ENCODE measurements at regions not wholly inside any gene's neighbourhood (a gene's known extent, or its start where the extent isn't known, plus 50 kb on each side); places are given as distances from the start of the nearest gene placed in this dataset.

- Histone ChIP-seq H3K27me3 (ENCODE audit: control insufficient read depth, insufficient read depth, low read length) (no peaks in the 10 kb centered on the region), H3K27ac (ENCODE audit: low read depth, low read length) (no peak overlapping the region), H3K4me3 (ENCODE audit: low read depth, low read length) (no peak overlapping the region), H3K9me3 (ENCODE audit: control insufficient read depth, insufficient read depth, low read length) (peaks cover 20% of the 10 kb centered on the region)
- TF ChIP-seq, protein P1, sequence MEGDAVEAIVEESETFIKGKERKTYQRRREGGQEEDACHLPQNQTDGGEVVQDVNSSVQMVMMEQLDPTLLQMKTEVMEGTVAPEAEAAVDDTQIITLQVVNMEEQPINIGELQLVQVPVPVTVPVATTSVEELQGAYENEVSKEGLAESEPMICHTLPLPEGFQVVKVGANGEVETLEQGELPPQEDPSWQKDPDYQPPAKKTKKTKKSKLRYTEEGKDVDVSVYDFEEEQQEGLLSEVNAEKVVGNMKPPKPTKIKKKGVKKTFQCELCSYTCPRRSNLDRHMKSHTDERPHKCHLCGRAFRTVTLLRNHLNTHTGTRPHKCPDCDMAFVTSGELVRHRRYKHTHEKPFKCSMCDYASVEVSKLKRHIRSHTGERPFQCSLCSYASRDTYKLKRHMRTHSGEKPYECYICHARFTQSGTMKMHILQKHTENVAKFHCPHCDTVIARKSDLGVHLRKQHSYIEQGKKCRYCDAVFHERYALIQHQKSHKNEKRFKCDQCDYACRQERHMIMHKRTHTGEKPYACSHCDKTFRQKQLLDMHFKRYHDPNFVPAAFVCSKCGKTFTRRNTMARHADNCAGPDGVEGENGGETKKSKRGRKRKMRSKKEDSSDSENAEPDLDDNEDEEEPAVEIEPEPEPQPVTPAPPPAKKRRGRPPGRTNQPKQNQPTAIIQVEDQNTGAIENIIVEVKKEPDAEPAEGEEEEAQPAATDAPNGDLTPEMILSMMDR (IDR thresholded peaks at IDR 0.05; ENCODE audit: low read depth, low read length): no peak
- no peak for DNase-seq (ENCODE audit: low read depth, low spot score)
- ChIA-PET POLR2A (no interaction called here), CTCF (no interaction called here)
Observed at GRCh38 chr10:129170812-129171211, 296.2 kb upstream of the MGMT start.

GRCh38 chr10:129171812-129172211 is 295.2 kb upstream of the MGMT start:
- DNase-seq (ENCODE audit: low read depth, low spot score): no peak
- Histone ChIP-seq H3K27ac (ENCODE audit: low read depth, low read length) (no peak overlapping the region), H3K9me3 (ENCODE audit: control insufficient read depth, insufficient read depth, low read length) (peaks cover 17% of the 10 kb centered on the region), H3K4me3 (ENCODE audit: low read depth, low read length) (no peak overlapping the region), H3K27me3 (ENCODE audit: control insufficient read depth, insufficient read depth, low read length) (no peaks in the 10 kb centered on the region)
- POLR2A ChIA-PET: no interaction called here
- CTCF ChIA-PET: no interaction called here
- TF ChIP-seq, protein P1 (IDR thresholded peaks at IDR 0.05; ENCODE audit: low read depth, low read length): no peak

- Histone ChIP-seq H3K27ac (ENCODE audit: low read depth, low read length) (no peak overlapping the region), H3K4me3 (ENCODE audit: low read depth, low read length) (no peak overlapping the region), H3K9me3 (ENCODE audit: control insufficient read depth, insufficient read depth, low read length) (peaks cover 22% of the 10 kb centered on the region), H3K27me3 (ENCODE audit: control insufficient read depth, insufficient read depth, low read length) (no peaks in the 10 kb centered on the region)
- ChIA-PET CTCF (no interaction called here), POLR2A (no interaction called here)
- no peak for DNase-seq (ENCODE audit: low read depth, low spot score)
- TF ChIP-seq, protein P1 (IDR thresholded peaks at IDR 0.05; ENCODE audit: low read depth, low read length): no peak
Observed at GRCh38 chr10:129174232-129175014, 292.6 kb upstream of the MGMT start.

GRCh38 chr10:129179245-129179971 is 287.6 kb upstream of the MGMT start:
- ChIA-PET POLR2A (no interaction called here), CTCF (no interaction called here)
- no peak for DNase-seq (ENCODE audit: low read depth, low spot score)

More at GRCh38 chr10:129179245-129179971, 287.6 kb upstream of the MGMT start:
- Histone ChIP-seq H3K4me3 (ENCODE audit: low read depth, low read length) (no peak overlapping the region), H3K27ac (ENCODE audit: low read depth, low read length) (no peak overlapping the region), H3K9me3 (ENCODE audit: control insufficient read depth, insufficient read depth, low read length) (peaks cover 30% of the 10 kb centered on the region), H3K27me3 (ENCODE audit: control insufficient read depth, insufficient read depth, low read length) (no peaks in the 10 kb centered on the region)
- TF ChIP-seq, protein P1 (IDR thresholded peaks at IDR 0.05; ENCODE audit: low read depth, low read length): no peak
